IMR-90 (cell line): ENCODE measurements at regions not wholly inside any gene's neighbourhood (a gene's known extent, or its start where the extent isn't known, plus 50 kb on each side); places are given as distances from the start of the nearest gene placed in this dataset.

Experiments
- ATAC-seq: fragments of 200-7000 bp; cut with Tn5 transposase; 2 replicates; pipeline ENCODE4 v1.9.1; 2020; ENCODE audit warnings: low read depth, mild to moderate bottlenecking, moderate library complexity
- BruUV-seq: library from RNA; stranded (reverse); fragments of 400-500 nt; replicated peaks from 2 replicates; lab custom pipeline; 2021; lab: Mats Ljungman, UMichigan
- CTCF ChIA-PET: fragments of 300-600 bp; formaldehyde crosslinking; extraction: SDS; loops from one replicate; lab custom pipeline; 2021; ENCODE audit warnings: antibody characterized with exemption; lab: Yijun Ruan, JAX
- POLR2A ChIA-PET: fragments of 300-600 bp; sonication (Branson Sonifier 250); formaldehyde crosslinking; loops from one replicate; lab custom pipeline; 2022; ENCODE audit warnings: antibody characterized with exemption; ENCODE audit not compliant: unreplicated experiment; lab: Charles Lee
- DNase-seq: peaks from one replicate; pipeline ENCODE4 v3.0.0; 2013
- H2AFZ ChIP-seq: replicated peaks from 2 replicates; pipeline ENCODE3; 2013; ENCODE audit warnings: low read length, mild to moderate bottlenecking; ENCODE audit not compliant: poor library complexity
- H2AK5ac ChIP-seq: 2 replicates; pipeline ENCODE4 v1.6.1; 2013; ENCODE audit warnings: low read depth, low read length, inconsistent platforms
- H2AK9ac ChIP-seq: replicated peaks from 2 replicates; pipeline ENCODE3; 2013; ENCODE audit warnings: mild to moderate bottlenecking, low read depth, low read length, moderate library complexity; ENCODE audit not compliant: poor library complexity
- H2BK120ac ChIP-seq: 2 replicates; pipeline ENCODE4 v1.6.1; 2013; ENCODE audit warnings: low read depth, low read length, inconsistent platforms
- H2BK15ac ChIP-seq: 3 replicates; pipeline ENCODE4 v1.6.1; 2013; ENCODE audit warnings: low read depth, low read length, inconsistent platforms
- H2BK20ac ChIP-seq: 2 replicates; pipeline ENCODE4 v1.6.1; 2013; ENCODE audit warnings: low read depth, mild to moderate bottlenecking, inconsistent platforms, low read length, moderate library complexity
- H2BK5ac ChIP-seq: 2 replicates; pipeline ENCODE4 v1.6.1; 2013; ENCODE audit warnings: mild to moderate bottlenecking, low read depth, low read length, inconsistent platforms; ENCODE audit not compliant: poor library complexity, severe bottlenecking
- H3K14ac ChIP-seq: replicated peaks from 2 replicates; pipeline ENCODE4 v1.6.1; 2013; ENCODE audit warnings: low read depth, low read length, inconsistent platforms
- H3K18ac ChIP-seq: 2 replicates; pipeline ENCODE4 v1.6.1; 2013; ENCODE audit warnings: low read depth, low read length, control low read depth
- H3K23ac ChIP-seq: 2 replicates; pipeline ENCODE4 v1.6.1; 2013; ENCODE audit warnings: low read depth, low read length, inconsistent platforms
- H3K27ac ChIP-seq: 2 replicates; pipeline ENCODE4 v1.5.1; 2013; ENCODE audit warnings: mild to moderate bottlenecking, control low read depth, low read length; ENCODE audit not compliant: insufficient read depth
- H3K27me3 ChIP-seq: 2 replicates; pipeline ENCODE4 v1.6.1; 2013; ENCODE audit warnings: low read length; ENCODE audit not compliant: control insufficient read depth, insufficient read depth
- H3K36me3 ChIP-seq: 2 replicates; pipeline ENCODE4 v1.6.1; 2013; ENCODE audit warnings: low read length, mixed read lengths; ENCODE audit not compliant: control insufficient read depth, insufficient read depth
- H3K4ac ChIP-seq: 2 replicates; pipeline ENCODE4 v1.6.1; 2013; ENCODE audit warnings: low read depth, low read length, inconsistent platforms
- H3K4me1 ChIP-seq: 2 replicates; pipeline ENCODE4 v1.6.1; 2013; ENCODE audit warnings: low read length, mixed read lengths; ENCODE audit not compliant: control insufficient read depth, insufficient read depth
- H3K4me2 ChIP-seq: 2 replicates; pipeline ENCODE4 v1.6.1; 2013; ENCODE audit warnings: low read depth, mild to moderate bottlenecking, control low read depth, low read length, moderate library complexity
- H3K4me3 ChIP-seq: 2 replicates; pipeline ENCODE4 v1.5.1; 2013; ENCODE audit warnings: low read depth, mild to moderate bottlenecking, control low read depth, low read length, moderate library complexity; ENCODE audit not compliant: insufficient read depth
- H3K56ac ChIP-seq: 2 replicates; pipeline ENCODE4 v1.6.1; 2013; ENCODE audit warnings: low read length, inconsistent platforms; ENCODE audit not compliant: insufficient read depth; ENCODE audit errors: extremely low read depth
- H3K79me1 ChIP-seq, 2 experiments: 2 replicates each; pipeline ENCODE4 v1.6.1; 2013; ENCODE audit warnings: low read length in 2 of 2, inconsistent platforms in 1 of 2, low read depth in 1 of 2
- H3K9ac ChIP-seq: 2 replicates; pipeline ENCODE4 v1.6.1; 2013; ENCODE audit warnings: low read depth, low read length, control low read depth
- H3K9me1 ChIP-seq: 2 replicates; pipeline ENCODE4 v1.6.1; 2013; ENCODE audit warnings: low read length, inconsistent platforms; ENCODE audit not compliant: insufficient read depth
- H3K9me3 ChIP-seq: 2 replicates; pipeline ENCODE4 v1.6.1; 2013; ENCODE audit warnings: low read length; ENCODE audit not compliant: control insufficient read depth, insufficient read depth
- H4K20me1 ChIP-seq: 2 replicates; pipeline ENCODE4 v1.6.1; 2013; ENCODE audit warnings: low read length, inconsistent platforms; ENCODE audit not compliant: insufficient read depth
- H4K5ac ChIP-seq: 2 replicates; pipeline ENCODE4 v1.6.1; 2013; ENCODE audit warnings: mild to moderate bottlenecking, low read depth, low read length, control low read depth
- H4K8ac ChIP-seq, 2 experiments: 2 replicates each; pipeline ENCODE4 v1.6.1; 2013; ENCODE audit warnings: low read depth in 2 of 2, low read length in 2 of 2, control low read depth in 1 of 2, inconsistent platforms in 1 of 2
- H4K91ac ChIP-seq: 2 replicates; pipeline ENCODE4 v1.6.1; 2013; ENCODE audit warnings: low read depth, low read length, inconsistent platforms; ENCODE audit not compliant: insufficient read depth
- BHLHE40 ChIP-seq: fragments of 150-350 bp; IDR thresholded peaks from 2 replicates; pipeline ENCODE4 v1.6.1; 2016; ENCODE audit warnings: mild to moderate bottlenecking, low read depth, low read length
- CEBPB ChIP-seq: IDR thresholded peaks from 2 replicates; pipeline ENCODE4 v1.6.1; 2012; ENCODE audit warnings: low read depth, low read length, improper control_type of control experiment
- CHD1 ChIP-seq: IDR thresholded peaks from 2 replicates; pipeline ENCODE4 v1.6.1; 2012; ENCODE audit warnings: low read depth, low read length, improper control_type of control experiment
- FOS ChIP-seq: fragments of 150-350 bp; IDR thresholded peaks from 2 replicates; pipeline ENCODE4 v1.6.1; 2016; ENCODE audit warnings: low read depth, low read length
- MAFK ChIP-seq: IDR thresholded peaks from 2 replicates; pipeline ENCODE4 v1.6.1; 2012; ENCODE audit warnings: low read depth, low read length, improper control_type of control experiment
- MAZ ChIP-seq: IDR thresholded peaks from 2 replicates; pipeline ENCODE4 v1.6.1; 2012; ENCODE audit warnings: low read depth, mild to moderate bottlenecking, low read length, improper control_type of control experiment, moderate library complexity, borderline replicate concordance
- MXI1 ChIP-seq: IDR thresholded peaks from 2 replicates; pipeline ENCODE4 v1.6.1; 2012; ENCODE audit warnings: low read depth, mild to moderate bottlenecking, low read length, moderate library complexity, borderline replicate concordance
- NFE2L2 ChIP-seq: fragments of 150-350 bp; IDR thresholded peaks from 2 replicates; pipeline ENCODE4 v1.6.1; 2016; ENCODE audit warnings: low read depth, mild to moderate bottlenecking, low read length
- POLR2A ChIP-seq: IDR thresholded peaks from 2 replicates; pipeline ENCODE4 v1.6.1; 2012; ENCODE audit warnings: mild to moderate bottlenecking, low read depth, low read length
- RAD21 ChIP-seq: IDR thresholded peaks from 2 replicates; pipeline ENCODE4 v1.6.1; 2012; ENCODE audit warnings: low read length, improper control_type of control experiment
- RCOR1 ChIP-seq: IDR thresholded peaks from 2 replicates; pipeline ENCODE4 v1.6.1; 2012; ENCODE audit warnings: mild to moderate bottlenecking, low read length, improper control_type of control experiment; ENCODE audit not compliant: insufficient replicate concordance
- RFX5 ChIP-seq: IDR thresholded peaks from 2 replicates; pipeline ENCODE4 v1.8.0; 2012; ENCODE audit warnings: low read depth, mild to moderate bottlenecking, low read length, moderate library complexity
- SMC3 ChIP-seq: fragments of 150-350 bp; IDR thresholded peaks from 2 replicates; pipeline ENCODE4 v1.6.1; 2016; ENCODE audit warnings: low read depth, mild to moderate bottlenecking, antibody characterized with exemption, low read length, moderate library complexity
- WGBS, 2 experiments: methylation state at CpG; one replicate each; pipeline versions ENCODE4 v1.1.5 to v1.1.7; 2013; ENCODE audit warnings: missing lambda C conversion rate in 2 of 2; ENCODE audit not compliant: insufficient read length in 1 of 2; ENCODE audit errors: extremely low coverage in 2 of 2; 5-methylcytosine and 5-hydroxymethylcytosine counted together
- dilution Hi-C: fragments of 300-500 bp; cut with HindIII; formaldehyde crosslinking; loops from one replicate; pipeline ENCODE4 v1.14.3; 2018; ENCODE audit warnings: low sequenced_read_pairs; ENCODE audit not compliant: unreplicated experiment
- in situ Hi-C: fragments of 300-500 bp; cut with MboI; formaldehyde crosslinking; loops from 3 replicates; pipeline ENCODE4 v1.14.3; 2019; ENCODE audit warnings: low sequenced_read_pairs, inconsistent platforms, mixed read lengths
- intact Hi-C: fragments of 100-400 bp; cut with micrococcal nuclease; formaldehyde crosslinking; loops from 2 replicates; pipeline ENCODE4 v1.10.0; 2022
- TF ChIP-seq, protein P1 (sequence below): conservative IDR thresholded peaks from 2 replicates; pipeline ENCODE4 v1.5.1; 2012; ENCODE audit warnings: mild to moderate bottlenecking, low read depth, low read length, improper control_type of control experiment

GRCh38 chr2:15704086-15704787, 112.6 kb downstream of the DDX1 start:
- Histone ChIP-seq H3K4me1 (no peaks in the 10 kb centered on the region), H4K91ac (no peak overlapping the region), H3K14ac (no peak overlapping the region), H3K36me3 (no peaks in the 10 kb centered on the region), H3K27me3 (no peaks in the 10 kb centered on the region), H3K27ac (no peak overlapping the region), H3K56ac (no peak overlapping the region), H3K79me1 (no peaks in the 10 kb centered on the region), H4K8ac (no peak overlapping the region), H2AFZ (no peak overlapping the region), H3K4ac (no peak overlapping the region), H2BK15ac (no peak overlapping the region), H3K23ac (no peak overlapping the region), H2AK5ac (no peak overlapping the region), H2AK9ac (no peak overlapping the region), H4K5ac (no peak overlapping the region), H2BK5ac (no peak overlapping the region), H3K4me3 (no peak overlapping the region), H3K9me3 (peaks cover 5% of the 10 kb centered on the region; the same call in 1 of the 2 replicates), H2BK120ac (no peak overlapping the region), H3K4me2 (no peak overlapping the region), H3K18ac (no peak overlapping the region), H3K9me1 (no peaks in the 10 kb centered on the region), H2BK20ac (no peak overlapping the region), H4K20me1 (no peaks in the 10 kb centered on the region), H3K9ac (no peak overlapping the region)
- no peak for DNase-seq
- no TSS peak for BruUV-seq
- in situ Hi-C loops (no loop called here), intact Hi-C loops (no loop called here), dilution Hi-C loops (no loop called here)
- no CpG with 5 or more reads among the region's 2 CpGs for WGBS, 2 experiments
- TF ChIP-seq, protein P1, sequence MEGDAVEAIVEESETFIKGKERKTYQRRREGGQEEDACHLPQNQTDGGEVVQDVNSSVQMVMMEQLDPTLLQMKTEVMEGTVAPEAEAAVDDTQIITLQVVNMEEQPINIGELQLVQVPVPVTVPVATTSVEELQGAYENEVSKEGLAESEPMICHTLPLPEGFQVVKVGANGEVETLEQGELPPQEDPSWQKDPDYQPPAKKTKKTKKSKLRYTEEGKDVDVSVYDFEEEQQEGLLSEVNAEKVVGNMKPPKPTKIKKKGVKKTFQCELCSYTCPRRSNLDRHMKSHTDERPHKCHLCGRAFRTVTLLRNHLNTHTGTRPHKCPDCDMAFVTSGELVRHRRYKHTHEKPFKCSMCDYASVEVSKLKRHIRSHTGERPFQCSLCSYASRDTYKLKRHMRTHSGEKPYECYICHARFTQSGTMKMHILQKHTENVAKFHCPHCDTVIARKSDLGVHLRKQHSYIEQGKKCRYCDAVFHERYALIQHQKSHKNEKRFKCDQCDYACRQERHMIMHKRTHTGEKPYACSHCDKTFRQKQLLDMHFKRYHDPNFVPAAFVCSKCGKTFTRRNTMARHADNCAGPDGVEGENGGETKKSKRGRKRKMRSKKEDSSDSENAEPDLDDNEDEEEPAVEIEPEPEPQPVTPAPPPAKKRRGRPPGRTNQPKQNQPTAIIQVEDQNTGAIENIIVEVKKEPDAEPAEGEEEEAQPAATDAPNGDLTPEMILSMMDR = no peak
- TF ChIP-seq BHLHE40 (no peak), FOS (no peak), POLR2A (no peak), RFX5 (no peak), MAZ (no peak), RCOR1 (no peak), MXI1 (no peak), SMC3 (no peak), RAD21 (no peak), CEBPB (no peak), MAFK (no peak), CHD1 (no peak), NFE2L2 (no peak)
- ATAC-seq = no peak
- POLR2A ChIA-PET = no interaction called here
- CTCF ChIA-PET = no interaction called here
